ENCODE measurements at regions not wholly inside any gene's neighbourhood (a gene's known extent, or its start where the extent isn't known, plus 50 kb on each side); places are given as distances from the start of the nearest gene placed in this dataset.

- no peak for DNase-seq
- WGBS, 2 donors: 97 to 99% methylated on average over 8 of the region's 8 CpGs
- Histone ChIP-seq H3K4me3 (replicated peaks in 1 of 3) (no peak overlapping the region), H3K27me3 (no peaks in the 10 kb centered on the region), H3K36me3 (no peaks in the 10 kb centered on the region), H3K27ac (no peak overlapping the region), H3K4me1 (peaks cover 11 to 23% of the 10 kb centered on the region in 2 donors), H3K9me3 (no peaks in the 10 kb centered on the region)
- TF ChIP-seq CTCF (IDR thresholded peaks at IDR 0.05): no peak
- no peak for TF ChIP-seq POLR2A (IDR thresholded peaks at IDR 0.05)
- intact Hi-C loops (cut with DNase I): no loop called here
These were observed 454.6 kb downstream of the PCNX1 start for GRCh38 chr14:71361874-71362273.

DNA sequence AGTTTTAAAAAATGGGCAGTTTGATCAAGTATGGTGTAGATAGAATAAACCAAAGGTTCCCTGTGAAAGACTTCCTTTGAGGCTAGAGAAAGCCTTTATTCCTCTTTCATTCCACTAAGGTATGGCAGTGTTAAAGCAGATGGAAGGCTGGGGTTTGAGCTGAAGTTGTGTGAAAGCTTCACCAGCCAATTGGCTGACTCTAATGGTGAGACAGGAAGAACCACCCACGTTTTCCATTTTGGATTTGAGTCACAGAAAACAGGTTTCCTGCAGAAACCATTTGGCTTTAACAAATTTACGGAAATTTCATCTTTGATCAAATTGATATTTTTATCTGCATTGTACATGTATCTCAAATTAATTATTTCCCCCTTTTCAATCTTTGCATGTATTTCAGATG is 455.0 kb downstream of the PCNX1 start:
- Histone ChIP-seq H3K4me1 (peaks cover 11 to 23% of the 10 kb centered on the region in 2 donors), H3K4me3 (replicated peaks in 1 of 3) (no peak overlapping the region), H3K27me3 (no peaks in the 10 kb centered on the region), H3K9me3 (no peaks in the 10 kb centered on the region), H3K27ac (no peak overlapping the region), H3K36me3 (no peaks in the 10 kb centered on the region)
- DNase-seq: no peak
- 77 to 79% methylated on average over 2 of the region's 2 CpGs for WGBS, 2 donors
- intact Hi-C loops (cut with DNase I): no loop called here
- no peak for TF ChIP-seq CTCF (IDR thresholded peaks at IDR 0.05)
- TF ChIP-seq POLR2A (IDR thresholded peaks at IDR 0.05): no peak

GRCh38 chr14:71362920-71363584 is 455.8 kb downstream of the PCNX1 start:
- no peak for TF ChIP-seq CTCF (IDR thresholded peaks at IDR 0.05)
- no peak for TF ChIP-seq POLR2A (IDR thresholded peaks at IDR 0.05)
- WGBS, 2 donors: 65 to 68% methylated on average over 3 of the region's 3 CpGs
- no peak for DNase-seq
- intact Hi-C loops (cut with DNase I): no loop called here
- H3K9me3 ChIP-seq: no peaks in the 10 kb centered on the region
- H3K4me1 ChIP-seq: peaks cover 11 to 23% of the 10 kb centered on the region in 2 donors
- no peak overlapping the region for H3K4me3 ChIP-seq (replicated peaks in 1 of 3)
- no peaks in the 10 kb centered on the region for H3K27me3 ChIP-seq
- no peaks in the 10 kb centered on the region for H3K36me3 ChIP-seq
- no peak overlapping the region for H3K27ac ChIP-seq

GRCh38 chr14:71363946-71364925 is 457.0 kb downstream of the PCNX1 start:
- Histone ChIP-seq H3K27ac (no peak overlapping the region), H3K9me3 (no peaks in the 10 kb centered on the region), H3K36me3 (no peaks in the 10 kb centered on the region), H3K4me3 (replicated peaks in 1 of 3) (no peak overlapping the region), H3K4me1 (peaks cover 11 to 23% of the 10 kb centered on the region in 2 donors), H3K27me3 (no peaks in the 10 kb centered on the region)
- TF ChIP-seq POLR2A (IDR thresholded peaks at IDR 0.05): no peak
- TF ChIP-seq CTCF (IDR thresholded peaks at IDR 0.05): no peak
- intact Hi-C loops (cut with DNase I): no loop called here
- WGBS, 2 donors: 84 to 87% methylated on average over 8 of the region's 8 CpGs
- no peak for DNase-seq

DNA sequence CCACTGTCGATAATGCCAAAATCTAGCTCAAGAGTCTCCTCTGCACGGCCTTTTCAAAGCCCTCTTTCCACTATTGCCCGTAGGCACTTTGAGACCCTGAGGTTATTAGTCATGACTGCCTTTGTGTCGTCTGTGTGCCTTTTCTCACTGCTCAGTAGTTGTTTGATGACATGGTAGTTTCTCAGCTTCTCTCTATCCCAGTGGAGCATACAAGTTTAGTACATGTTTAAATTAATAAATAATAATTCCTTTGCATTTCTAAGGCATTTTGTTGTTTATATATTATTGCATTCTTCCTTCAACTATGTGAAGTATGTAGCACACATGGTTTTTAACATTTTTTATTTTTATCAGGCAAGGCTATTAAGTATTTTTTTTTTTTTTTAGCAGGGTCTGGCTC is 458.1 kb downstream of the PCNX1 start:
- H3K36me3 ChIP-seq: no peaks in the 10 kb centered on the region
- DNase-seq: no peak
- H3K4me1 ChIP-seq: peaks cover 11 to 23% of the 10 kb centered on the region in 2 donors
- intact Hi-C loops (cut with DNase I): no loop called here
- 90 to 97% methylated on average over 4 of the region's 4 CpGs for WGBS, 2 donors
- no peak overlapping the region for H3K4me3 ChIP-seq (replicated peaks in 1 of 3)
- no peaks in the 10 kb centered on the region for H3K9me3 ChIP-seq
- TF ChIP-seq POLR2A (IDR thresholded peaks at IDR 0.05) (no peak), CTCF (IDR thresholded peaks at IDR 0.05) (no peak)
- no peaks in the 10 kb centered on the region for H3K27me3 ChIP-seq
- H3K27ac ChIP-seq: no peak overlapping the region
